Natural killer cell treated with Interleukin-12 subunit alpha and Interleukin-12 subunit beta and Interleukin-15 and Interleukin-18, amount 100 ng/mL, for 72 hours (primary cell): ENCODE measurements at regions not wholly inside any gene's neighbourhood (a gene's known extent, or its start where the extent isn't known, plus 50 kb on each side); places are given as distances from the start of the nearest gene placed in this dataset.

ENCODE experiments used
- ATAC-seq, 2 donors: fragments of 150-1000 bp; cut with Tn5 transposase in 1 of 2; sonication (Bioruptor Pico), chemical (Tn5 transposase) in 1 of 2; 2 replicates each; pipeline ENCODE4 v1.10.0; 2021
- DNase-seq: peaks from one replicate; pipeline ENCODE4 v3.0.0; 2022; ENCODE audit warnings: low spot score
- H3K27ac Mint-ChIP-seq, 2 donors: 1 replicate in 1 of 2; 2 replicates in 1 of 2; pipeline ENCODE4 v1.8.0; 2022; ENCODE audit warnings: mixed read lengths in 2 of 2, mild to moderate bottlenecking in 1 of 2, moderate library complexity in 1 of 2
- H3K27me3 Mint-ChIP-seq, 2 donors: 1 replicate in 1 of 2; 2 replicates in 1 of 2; pipeline ENCODE4 v1.8.0; 2022; ENCODE audit warnings: mixed read lengths in 2 of 2
- H3K36me3 Mint-ChIP-seq: one replicate; pipeline ENCODE4 v1.8.0; 2022; ENCODE audit warnings: mixed read lengths
- H3K4me1 Mint-ChIP-seq, 2 donors: 1 replicate in 1 of 2; 2 replicates in 1 of 2; pipeline ENCODE4 v1.8.0; 2022; ENCODE audit warnings: low read depth in 2 of 2, mixed read lengths in 2 of 2, mild to moderate bottlenecking in 1 of 2
- H3K4me3 Mint-ChIP-seq: one replicate; pipeline ENCODE4 v1.8.0; 2022; ENCODE audit warnings: mixed read lengths
- H3K9me3 Mint-ChIP-seq: 2 replicates; pipeline ENCODE4 v1.8.0; 2022; ENCODE audit warnings: mixed read lengths

DNA sequence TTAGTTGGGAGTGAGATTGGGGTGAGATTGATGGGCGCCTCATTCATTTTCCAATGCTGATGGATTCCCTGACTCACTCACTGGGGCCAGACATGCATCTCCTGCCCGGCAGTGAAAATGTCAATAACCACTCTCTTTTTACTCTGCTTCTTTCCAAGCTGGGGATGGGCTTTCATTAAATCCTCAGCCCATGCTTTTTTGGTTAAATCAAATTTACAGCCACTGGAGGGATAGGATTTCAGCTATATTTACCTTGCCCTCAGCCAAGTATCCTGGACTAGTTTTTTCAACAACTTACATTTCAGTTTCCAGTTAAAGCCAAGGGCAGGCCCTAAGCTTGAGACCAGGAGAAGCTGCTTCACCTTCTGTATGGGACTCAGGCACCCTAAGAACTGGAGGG lies 162.8 kb downstream of the TSN start:
- Mint-ChIP-seq H3K9me3 (no peaks in the 10 kb centered on the region), H3K36me3 (no peaks in the 10 kb centered on the region)
- no peak for DNase-seq

DNA sequence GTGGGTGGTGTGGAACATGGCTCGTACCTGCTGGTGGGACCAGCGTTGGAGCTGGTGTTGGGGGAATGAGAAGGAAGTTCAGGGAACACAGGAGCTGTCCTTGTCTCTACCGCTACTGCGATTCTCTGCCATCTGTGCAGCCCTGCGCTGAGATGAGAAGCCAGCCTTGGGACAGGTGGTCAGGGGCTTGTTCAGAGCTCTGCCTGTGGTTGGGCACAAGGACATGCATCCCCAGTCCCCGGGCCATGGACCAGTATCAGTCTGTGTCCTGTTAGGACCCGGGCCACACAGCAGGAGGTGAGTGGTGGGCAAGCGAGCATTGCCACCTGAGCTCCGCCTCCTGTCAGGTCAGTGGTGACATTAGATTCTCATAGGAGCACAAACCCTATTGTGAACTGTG lies 164.4 kb downstream of the TSN start:
- H3K9me3 Mint-ChIP-seq, result no peaks in the 10 kb centered on the region
- H3K27ac Mint-ChIP-seq, result no peak overlapping the region
- ATAC-seq, result no peak
- H3K27me3 Mint-ChIP-seq, result peaks cover 7 to 8% of the 10 kb centered on the region in 2 donors
- H3K4me1 Mint-ChIP-seq, result no peaks in the 10 kb centered on the region
- DNase-seq, result no peak
- H3K36me3 Mint-ChIP-seq, result no peaks in the 10 kb centered on the region
- H3K4me3 Mint-ChIP-seq, result no peak overlapping the region

More for the DNA sequence above, 162.8 kb downstream of the TSN start:
- H3K27me3 Mint-ChIP-seq, result peaks cover 0 to 11% of the 10 kb centered on the region in 2 donors
- no peak for ATAC-seq
- no peak overlapping the region for H3K4me3 Mint-ChIP-seq
- no peaks in the 10 kb centered on the region for H3K4me1 Mint-ChIP-seq
- H3K27ac Mint-ChIP-seq, result no peak overlapping the region

DNA sequence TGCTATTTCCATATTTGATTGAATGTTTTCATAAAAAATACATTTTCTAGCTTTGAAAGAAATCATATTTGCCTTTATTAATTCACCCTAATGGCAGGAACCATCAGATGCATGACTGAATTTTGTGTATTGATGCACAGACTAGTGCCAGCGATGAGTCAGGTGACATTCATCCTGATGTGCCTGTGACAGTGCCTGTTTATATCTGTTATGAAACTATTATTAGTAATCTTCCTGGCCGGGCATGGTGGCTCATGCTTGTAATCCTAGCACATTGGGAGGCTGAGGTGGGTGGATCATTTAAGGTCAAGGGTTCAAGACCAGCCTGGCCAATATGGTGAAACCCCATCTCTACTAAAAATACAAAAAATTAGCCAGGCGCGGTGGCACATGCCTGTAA lies 170.0 kb downstream of the TSN start:
- H3K27me3 Mint-ChIP-seq, result peaks cover 5 to 15% of the 10 kb centered on the region in 2 donors
- H3K4me1 Mint-ChIP-seq, result no peaks in the 10 kb centered on the region
- ATAC-seq, result no peak
- DNase-seq, result no peak
- H3K36me3 Mint-ChIP-seq, result no peaks in the 10 kb centered on the region
- no peak overlapping the region for H3K27ac Mint-ChIP-seq
- H3K4me3 Mint-ChIP-seq, result no peak overlapping the region
- no peaks in the 10 kb centered on the region for H3K9me3 Mint-ChIP-seq

DNA sequence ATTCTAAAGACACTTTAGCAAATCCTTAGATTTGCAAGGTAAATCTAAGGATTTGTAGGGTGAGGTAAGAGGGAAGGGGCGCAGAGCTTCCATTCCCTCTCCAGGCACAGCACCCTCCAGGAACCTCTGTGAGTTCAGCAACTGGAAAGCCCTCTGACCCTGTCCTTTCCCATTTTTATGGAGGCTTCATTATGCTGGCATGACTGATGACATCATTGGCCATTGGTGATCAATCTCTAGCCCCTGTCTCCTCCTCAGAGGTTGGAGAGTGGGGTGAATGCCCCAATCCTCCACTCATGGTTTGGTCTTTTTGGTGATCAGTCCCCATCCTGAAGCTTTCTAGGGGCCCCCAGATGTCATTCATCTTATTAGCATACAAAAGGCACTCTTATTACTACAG lies 187.8 kb downstream of the TSN start:
- peaks cover 11 to 20% of the 10 kb centered on the region in 2 donors for H3K27me3 Mint-ChIP-seq
- no peak for ATAC-seq
- no peak overlapping the region for H3K4me3 Mint-ChIP-seq
- no peak for DNase-seq
- H3K36me3 Mint-ChIP-seq, result no peaks in the 10 kb centered on the region
- no peaks in the 10 kb centered on the region for H3K9me3 Mint-ChIP-seq
- H3K27ac Mint-ChIP-seq, result no peak overlapping the region
- H3K4me1 Mint-ChIP-seq, result no peaks in the 10 kb centered on the region

DNA sequence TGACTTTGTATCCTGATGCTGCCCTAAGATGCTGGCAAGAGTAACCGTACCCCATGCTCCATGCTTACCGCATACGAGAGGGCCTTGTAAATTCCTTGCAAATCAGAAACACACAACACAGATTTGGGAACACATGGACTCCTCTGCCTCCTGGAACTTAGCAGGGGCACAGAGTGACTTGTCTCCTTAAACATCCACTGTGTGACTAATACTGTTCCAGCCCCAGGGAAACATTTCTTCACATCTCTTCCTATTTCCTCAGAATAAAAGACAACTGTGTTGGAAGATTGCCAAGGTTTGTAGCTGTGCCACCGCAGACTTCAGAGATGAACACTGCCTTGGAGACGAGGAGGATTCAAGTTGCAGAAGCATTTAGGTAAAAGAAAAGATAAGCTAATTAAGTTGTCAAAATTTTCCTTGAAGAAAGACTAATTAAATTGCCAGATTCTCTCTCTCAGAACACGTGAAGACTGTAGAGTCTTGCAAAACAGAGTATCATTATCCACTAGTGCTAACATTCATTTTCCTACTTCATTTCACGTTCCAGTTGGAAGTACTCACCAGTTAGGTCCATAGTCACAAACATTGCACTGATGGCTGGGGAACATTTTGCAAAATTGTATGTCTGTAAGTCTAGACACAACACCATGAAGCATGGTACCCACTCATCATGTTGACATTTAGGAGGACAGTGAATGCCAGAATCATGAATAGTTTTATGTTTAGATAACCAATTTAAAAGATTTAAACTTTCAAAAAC lies 188.8 kb downstream of the TSN start:
- ATAC-seq (no peak), DNase-seq (no peak)
- no peaks in the 10 kb centered on the region for H3K4me1 Mint-ChIP-seq
- H3K27me3 Mint-ChIP-seq, result peaks cover 11 to 23% of the 10 kb centered on the region in 2 donors
- no peaks in the 10 kb centered on the region for H3K36me3 Mint-ChIP-seq
- H3K27ac Mint-ChIP-seq, result no peak overlapping the region
- H3K9me3 Mint-ChIP-seq, result no peaks in the 10 kb centered on the region
- H3K4me3 Mint-ChIP-seq, result no peak overlapping the region

DNA sequence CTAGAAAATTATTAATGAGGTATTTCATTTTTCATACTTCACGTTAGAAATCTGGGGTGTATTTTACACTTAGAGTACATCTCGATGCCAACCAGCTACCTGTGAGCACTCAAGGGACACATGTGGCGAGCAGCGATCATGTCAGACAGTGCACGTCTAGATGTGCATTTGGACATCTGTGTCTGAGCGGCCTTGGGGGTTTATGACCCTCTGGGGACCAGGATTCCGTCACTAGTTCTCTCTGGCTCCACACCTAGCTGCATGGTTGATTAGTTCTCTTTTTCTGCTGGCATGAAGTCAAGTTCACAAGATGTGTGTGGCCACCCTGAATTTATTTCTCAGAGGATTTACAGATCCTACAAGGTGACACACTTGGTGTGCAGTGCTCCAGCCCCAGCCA lies 192.2 kb downstream of the TSN start:
- DNase-seq (no peak), ATAC-seq (no peak)
- Mint-ChIP-seq H3K4me3 (no peak overlapping the region), H3K27me3 (peaks cover 3 to 10% of the 10 kb centered on the region in 2 donors), H3K4me1 (no peaks in the 10 kb centered on the region), H3K9me3 (no peaks in the 10 kb centered on the region), H3K36me3 (no peaks in the 10 kb centered on the region), H3K27ac (no peak overlapping the region)

DNA sequence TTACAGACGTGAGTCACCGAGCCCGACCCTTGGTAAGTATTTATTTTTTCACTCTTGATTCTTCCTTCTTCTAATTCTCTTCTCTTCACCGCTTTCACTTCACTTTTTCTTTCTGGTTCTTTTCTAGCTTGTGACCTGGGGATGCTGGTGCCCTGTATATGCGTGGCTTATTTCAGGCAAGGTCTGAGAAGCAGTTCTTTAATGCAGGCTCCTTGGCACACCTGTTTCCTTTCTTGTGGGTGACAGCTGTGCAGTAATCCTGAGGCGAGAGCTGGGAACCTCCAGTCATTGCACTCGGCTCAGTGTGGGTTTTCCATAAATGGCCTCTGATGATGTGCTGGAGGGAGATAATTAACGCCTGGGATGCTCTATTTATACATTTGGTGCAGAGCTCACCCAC lies 193.8 kb downstream of the TSN start:
- H3K36me3 Mint-ChIP-seq, result no peaks in the 10 kb centered on the region
- ATAC-seq (no peak), DNase-seq (no peak)
- no peak overlapping the region for H3K4me3 Mint-ChIP-seq
- no peaks in the 10 kb centered on the region for H3K9me3 Mint-ChIP-seq
- H3K27ac Mint-ChIP-seq, result no peak overlapping the region
- H3K4me1 Mint-ChIP-seq, result no peaks in the 10 kb centered on the region
- peaks cover 3 to 6% of the 10 kb centered on the region in 2 donors for H3K27me3 Mint-ChIP-seq

DNA sequence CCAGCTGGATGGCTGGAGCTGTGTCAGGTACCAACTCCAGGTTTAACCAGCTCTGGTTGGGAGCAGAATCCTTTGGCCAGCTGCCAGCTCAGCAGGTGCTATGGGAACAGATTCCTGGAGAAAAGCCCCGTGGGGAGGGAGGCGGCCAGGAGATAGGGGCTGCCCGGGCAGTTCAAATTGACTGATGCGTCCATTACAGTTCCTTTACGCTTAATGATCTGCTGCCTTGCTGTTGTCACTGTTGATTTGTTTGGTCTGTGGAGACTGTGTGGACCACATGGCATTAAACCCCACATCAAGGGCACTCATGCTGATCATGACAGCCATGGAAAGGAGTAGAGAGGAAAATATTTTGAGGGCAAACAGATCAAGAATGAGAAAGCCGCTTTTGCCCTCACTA lies 200.0 kb downstream of the TSN start:
- Mint-ChIP-seq H3K4me3 (no peak overlapping the region), H3K36me3 (no peaks in the 10 kb centered on the region), H3K9me3 (no peaks in the 10 kb centered on the region), H3K27me3 (peaks cover 2 to 14% of the 10 kb centered on the region in 2 donors), H3K27ac (no peak overlapping the region), H3K4me1 (no peaks in the 10 kb centered on the region)
- DNase-seq, result no peak
- no peak for ATAC-seq

DNA sequence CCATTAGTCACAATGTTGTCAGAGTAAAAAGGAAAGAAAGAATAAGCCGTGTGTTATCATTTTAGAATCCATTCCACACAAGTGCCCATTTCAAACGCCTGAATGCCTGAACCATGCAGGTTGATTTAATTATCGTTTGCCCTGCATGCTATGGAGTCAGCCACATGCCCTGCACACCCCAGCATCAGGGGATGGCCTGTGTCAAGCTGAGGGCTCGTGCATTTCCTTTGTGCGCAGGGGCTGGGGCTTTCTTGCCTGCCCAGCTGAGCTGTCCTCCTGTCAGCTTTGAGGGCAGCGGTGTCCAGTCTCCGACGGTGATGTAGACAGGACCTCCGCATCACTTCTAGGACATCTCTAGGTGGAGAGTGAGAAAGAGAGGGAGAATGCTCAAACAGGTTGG lies 200.4 kb downstream of the TSN start:
- H3K4me3 Mint-ChIP-seq, result no peak overlapping the region
- no peak for ATAC-seq

DNA sequence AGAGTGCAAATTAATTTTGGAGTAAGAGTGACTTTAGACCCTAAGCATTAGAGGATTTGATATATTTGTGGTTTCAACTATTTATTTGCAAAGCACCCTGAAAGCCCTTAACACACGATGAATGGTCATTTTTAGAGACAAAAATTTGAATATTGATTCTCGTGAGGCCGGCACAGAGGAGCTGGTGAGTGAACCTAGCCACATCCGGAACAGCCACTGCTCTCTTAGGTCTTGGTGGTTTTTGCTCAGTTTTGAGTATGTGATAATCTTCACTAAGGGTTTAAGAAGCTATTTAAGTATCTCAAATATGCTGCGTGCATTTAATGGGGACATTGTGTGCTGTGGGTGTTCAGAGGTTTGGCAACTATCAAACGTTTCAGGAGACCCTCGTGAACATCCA lies 204.8 kb downstream of the TSN start:
- Mint-ChIP-seq H3K36me3 (no peaks in the 10 kb centered on the region), H3K9me3 (no peaks in the 10 kb centered on the region), H3K27me3 (peaks cover 2 to 16% of the 10 kb centered on the region in 2 donors), H3K27ac (no peak overlapping the region), H3K4me1 (no peaks in the 10 kb centered on the region), H3K4me3 (no peak overlapping the region)
- no peak for DNase-seq
- no peak for ATAC-seq

More for the DNA sequence above, 200.4 kb downstream of the TSN start:
- Mint-ChIP-seq H3K27ac (no peak overlapping the region), H3K4me1 (no peaks in the 10 kb centered on the region), H3K36me3 (no peaks in the 10 kb centered on the region), H3K27me3 (peaks cover 2 to 16% of the 10 kb centered on the region in 2 donors), H3K9me3 (no peaks in the 10 kb centered on the region)
- no peak for DNase-seq

DNA sequence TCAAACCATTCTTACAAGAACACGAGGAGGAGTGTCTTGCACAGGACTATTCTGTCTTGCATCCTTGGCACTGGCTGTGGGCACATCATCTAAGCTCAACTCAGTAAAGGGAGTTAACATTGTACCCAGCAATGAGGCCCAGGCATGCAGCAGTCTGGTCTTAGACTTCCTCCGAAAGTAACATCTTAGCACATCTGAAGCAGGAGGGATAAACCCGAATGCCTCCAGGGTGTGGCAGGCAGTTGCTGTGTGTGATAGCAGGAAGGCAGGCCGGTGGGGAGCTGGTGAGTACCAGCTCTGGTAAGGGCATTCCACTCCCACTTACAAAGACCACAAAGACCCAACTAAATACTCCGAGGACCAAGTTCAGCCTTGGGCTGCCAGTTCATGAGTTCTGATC lies 206.3 kb downstream of the TSN start:
- no peaks in the 10 kb centered on the region for H3K9me3 Mint-ChIP-seq
- ATAC-seq, result no peak
- H3K27ac Mint-ChIP-seq, result no peak overlapping the region
- no peak overlapping the region for H3K4me3 Mint-ChIP-seq
- H3K4me1 Mint-ChIP-seq, result no peaks in the 10 kb centered on the region
- no peak for DNase-seq
- peaks cover 7 to 16% of the 10 kb centered on the region in 2 donors for H3K27me3 Mint-ChIP-seq
- no peaks in the 10 kb centered on the region for H3K36me3 Mint-ChIP-seq

DNA sequence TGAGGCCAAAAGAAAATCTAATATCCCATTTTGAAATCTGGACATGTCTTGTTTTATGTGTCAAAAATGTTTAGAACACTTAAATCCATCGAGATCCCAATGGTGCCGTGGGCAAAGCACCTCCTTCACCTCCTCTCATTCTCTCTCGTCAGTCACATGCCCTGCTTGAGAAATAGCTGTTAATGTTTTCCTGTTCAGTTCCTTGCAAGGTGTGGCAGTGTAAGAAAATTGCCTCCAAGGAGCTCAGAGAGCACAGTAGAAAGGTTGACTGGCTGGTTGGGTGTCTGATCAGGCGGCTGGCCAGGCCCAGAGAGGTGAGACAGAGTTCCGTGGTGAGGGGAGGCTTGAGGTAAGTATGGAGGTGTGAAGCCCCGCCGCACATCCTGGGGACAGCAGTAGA lies 210.2 kb downstream of the TSN start:
- no peaks in the 10 kb centered on the region for H3K4me1 Mint-ChIP-seq
- H3K4me3 Mint-ChIP-seq, result no peak overlapping the region
- H3K36me3 Mint-ChIP-seq, result no peaks in the 10 kb centered on the region
- H3K27ac Mint-ChIP-seq, result no peak overlapping the region
- peaks cover 15 to 16% of the 10 kb centered on the region in 2 donors for H3K27me3 Mint-ChIP-seq
- DNase-seq (no peak), ATAC-seq (no peak)
- H3K9me3 Mint-ChIP-seq, result no peaks in the 10 kb centered on the region

DNA sequence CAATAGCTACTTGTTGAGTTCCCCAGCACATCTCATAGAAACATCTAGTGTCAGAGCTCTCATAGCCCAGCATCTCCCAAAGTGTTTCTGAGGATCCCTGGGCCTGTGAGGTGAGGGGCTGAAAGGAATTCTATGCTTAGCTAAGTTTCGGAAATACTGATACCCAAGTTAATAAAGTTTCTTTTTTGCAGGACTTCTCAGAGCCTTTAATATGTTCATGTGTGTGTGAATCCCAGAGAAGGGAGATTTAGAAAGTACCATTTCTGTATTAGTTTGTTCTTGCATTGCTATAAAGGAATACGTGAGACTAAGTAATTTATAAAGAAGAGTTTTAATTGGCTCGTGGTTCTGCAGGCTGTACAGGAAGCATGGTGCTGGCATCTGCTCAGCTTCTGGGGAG lies 211.2 kb downstream of the TSN start:
- no peaks in the 10 kb centered on the region for H3K36me3 Mint-ChIP-seq
- DNase-seq (no peak), ATAC-seq (no peak)
- H3K27ac Mint-ChIP-seq, result no peak overlapping the region
- H3K9me3 Mint-ChIP-seq, result no peaks in the 10 kb centered on the region
- no peak overlapping the region for H3K4me3 Mint-ChIP-seq
- peaks cover 15 to 19% of the 10 kb centered on the region in 2 donors for H3K27me3 Mint-ChIP-seq
- H3K4me1 Mint-ChIP-seq, result no peaks in the 10 kb centered on the region

DNA sequence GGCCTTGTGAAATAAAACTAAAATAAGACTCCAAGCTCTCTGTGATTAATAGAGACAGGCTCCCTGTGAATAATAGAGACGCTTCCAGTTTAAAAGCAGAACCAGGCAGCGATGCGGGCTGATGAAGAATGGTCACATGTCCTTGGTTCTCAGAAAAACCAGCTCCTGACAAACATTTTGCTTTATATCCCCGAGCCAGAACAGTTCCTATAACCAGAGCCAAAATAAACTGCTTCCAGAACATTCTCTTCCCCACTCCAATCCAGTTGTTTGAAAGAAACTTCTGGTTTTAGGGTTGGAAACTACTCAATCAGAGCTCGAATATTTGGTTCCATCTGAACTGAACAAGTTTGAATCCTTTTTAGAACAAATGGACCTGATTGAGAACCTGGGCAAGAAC lies 213.7 kb downstream of the TSN start:
- ATAC-seq (no peak), DNase-seq (no peak)
- no peaks in the 10 kb centered on the region for H3K4me1 Mint-ChIP-seq
- no peak overlapping the region for H3K27ac Mint-ChIP-seq
- H3K27me3 Mint-ChIP-seq, result peaks cover 21% of the 10 kb centered on the region in 2 donors
- no peak overlapping the region for H3K4me3 Mint-ChIP-seq
- no peaks in the 10 kb centered on the region for H3K9me3 Mint-ChIP-seq
- no peaks in the 10 kb centered on the region for H3K36me3 Mint-ChIP-seq
